ENCODE measurements at regions not wholly inside any gene's neighbourhood (a gene's known extent, or its start where the extent isn't known, plus 50 kb on each side); places are given as distances from the start of the nearest gene placed in this dataset.

- DNase-seq (ENCODE audit: low spot score) (no peak), ATAC-seq (ENCODE audit: low FRiP score) (no peak)
- no peak for TF ChIP-seq CTCF (IDR thresholded peaks at IDR 0.05)
These were observed 233.3 kb downstream of the GAS1 start for GRCh38 chr9:86713970-86714369.

- TF ChIP-seq CTCF (IDR thresholded peaks at IDR 0.05) = no peak
- DNase-seq (ENCODE audit: low spot score) (no peak), ATAC-seq (ENCODE audit: low FRiP score) (no peak)
These were observed 233.8 kb downstream of the GAS1 start for GRCh38 chr9:86713470-86713869.

GRCh38 chr9:86708918-86709835, 238.1 kb downstream of the GAS1 start:
- ATAC-seq (ENCODE audit: low FRiP score) (no peak), DNase-seq (ENCODE audit: low spot score) (no peak)
- TF ChIP-seq CTCF (IDR thresholded peaks at IDR 0.05) = no peak

GRCh38 chr9:86707932-86708510, 239.3 kb downstream of the GAS1 start:
- ATAC-seq (ENCODE audit: low FRiP score) (no peak), DNase-seq (ENCODE audit: low spot score) (no peak)
- TF ChIP-seq CTCF (IDR thresholded peaks at IDR 0.05) = no peak

- ATAC-seq (ENCODE audit: low FRiP score) (no peak), DNase-seq (ENCODE audit: low spot score) (no peak)
- TF ChIP-seq CTCF (IDR thresholded peaks at IDR 0.05) = no peak
These were observed 240.9 kb downstream of the GAS1 start for GRCh38 chr9:86706391-86706790.

GRCh38 chr9:86705490-86705889, 241.8 kb downstream of the GAS1 start:
- DNase-seq (ENCODE audit: low spot score) (no peak), ATAC-seq (ENCODE audit: low FRiP score) (peak; percentile 79)
- no peak for TF ChIP-seq CTCF (IDR thresholded peaks at IDR 0.05)

- ATAC-seq (ENCODE audit: low FRiP score) = no peak
- DNase-seq (ENCODE audit: low spot score) = no peak
- TF ChIP-seq CTCF (IDR thresholded peaks at IDR 0.05) = no peak
These were observed 244.0 kb downstream of the GAS1 start for GRCh38 chr9:86703346-86703745.
